ENCODE measurements at regions not wholly inside any gene's neighbourhood (a gene's known extent, or its start where the extent isn't known, plus 50 kb on each side); places are given as distances from the start of the nearest gene placed in this dataset.

GRCh38 chrX:92213786-92214185 lies 434.6 kb downstream of the PCDH11X start:
- TF ChIP-seq CEBPB (IDR thresholded peaks at IDR 0.05; ENCODE audit: low read depth, low read length) (no peak), EGR1 (IDR thresholded peaks at IDR 0.05; ENCODE audit: borderline replicate concordance, low read depth, low read length) (no peak), YY1 (IDR thresholded peaks at IDR 0.05; ENCODE audit: low read depth, low read length) (no peak), CTCF (IDR thresholded peaks at IDR 0.05; ENCODE audit: control extremely low read depth in 1 of 3, insufficient read depth in 1 of 3, low read depth in 1 of 3, low read length in 3 of 3) (no peak), GABPA (IDR thresholded peaks at IDR 0.05; ENCODE audit: borderline replicate concordance, insufficient read depth, low read length) (no peak), PHF8 (conservative IDR thresholded peaks at IDR 0.05; ENCODE audit: low read depth, low read length) (no peak), POLR2A (IDR thresholded peaks at IDR 0.05; ENCODE audit: control extremely low read depth in 1 of 2, low read depth in 2 of 2, low read length in 2 of 2) (no peak), SIN3A (conservative IDR thresholded peaks at IDR 0.05 in 1 of 2, IDR thresholded peaks at IDR 0.05 in 1 of 2; ENCODE audit: low read depth in 1 of 2, low read length in 2 of 2) (no peak), SRF (IDR thresholded peaks at IDR 0.05; ENCODE audit: low read depth, low read length) (no peak), EZH2 (IDR thresholded peaks at IDR 0.05; ENCODE audit: low read depth, low read length, severe bottlenecking) (no peak), POLR2AphosphoS5 (IDR thresholded peaks at IDR 0.05; ENCODE audit: low read depth, low read length) (no peak), ZNF274 (IDR thresholded peaks at IDR 0.05; ENCODE audit: borderline replicate concordance, extremely low read depth, low read length) (no peak), MAX (IDR thresholded peaks at IDR 0.05) (no peak), ASH2L (IDR thresholded peaks at IDR 0.05; ENCODE audit: low read length) (no peak)

All from H1 (cell line).